Astrocyte (in vitro differentiated cells and primary cell): ENCODE measurements at regions not wholly inside any gene's neighbourhood (a gene's known extent, or its start where the extent isn't known, plus 50 kb on each side); places are given as distances from the start of the nearest gene placed in this dataset.

Experiments
- CTCF ChIP-seq: IDR thresholded peaks from 2 replicates; pipeline ENCODE4 v1.5.1; 2011; ENCODE audit warnings: low read depth, mild to moderate bottlenecking, inconsistent platforms, low read length, moderate library complexity; ENCODE audit not compliant: insufficient read depth
- EZH2 ChIP-seq: IDR thresholded peaks from 2 replicates; pipeline ENCODE4 v1.6.1; 2012; ENCODE audit warnings: mild to moderate bottlenecking, low read length, inconsistent platforms; ENCODE audit not compliant: insufficient read depth

- TF ChIP-seq CTCF (no peak), EZH2 (no peak)
Observed at GRCh38 chr5:28544501-28544900, 1506.1 kb upstream of the CDH9 start.
